Activated naive CD8-positive, alpha-beta T cell treated with anti-CD3 and anti-CD28 coated beads, Interleukin-2, amount 50 U/mL, for 16 hours (primary cell): ENCODE measurements at regions not wholly inside any gene's neighbourhood (a gene's known extent, or its start where the extent isn't known, plus 50 kb on each side); places are given as distances from the start of the nearest gene placed in this dataset.

Experiments
- DNase-seq: peaks from one replicate; pipeline ENCODE4 v3.0.0-alpha.2; 2020; ENCODE audit warnings: low read depth, low spot score

GRCh38 chr10:8418631-8419030 lies 364.1 kb downstream of the GATA3 start:
- DNase-seq: no peak

DNA sequence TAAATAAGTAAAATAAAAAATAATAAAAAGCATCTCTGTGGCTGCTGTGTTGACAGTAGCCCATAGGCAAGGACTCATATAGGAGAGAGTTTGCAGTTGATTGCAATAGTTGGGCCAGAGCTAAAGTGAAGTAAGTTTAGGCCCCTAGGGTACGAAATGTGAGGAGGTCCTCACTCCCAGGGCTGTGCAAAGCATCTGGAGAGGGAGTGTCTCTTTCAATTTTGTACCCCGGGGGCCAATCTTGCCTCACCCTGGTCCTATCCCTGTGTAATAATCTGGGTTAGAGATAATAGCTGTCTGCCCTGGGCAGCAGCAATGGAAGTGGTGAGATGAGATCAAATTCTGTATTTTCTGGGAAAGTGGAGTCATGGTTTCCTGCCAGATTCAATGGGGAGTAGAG lies 365.7 kb downstream of the GATA3 start:
- no peak for DNase-seq

DNA sequence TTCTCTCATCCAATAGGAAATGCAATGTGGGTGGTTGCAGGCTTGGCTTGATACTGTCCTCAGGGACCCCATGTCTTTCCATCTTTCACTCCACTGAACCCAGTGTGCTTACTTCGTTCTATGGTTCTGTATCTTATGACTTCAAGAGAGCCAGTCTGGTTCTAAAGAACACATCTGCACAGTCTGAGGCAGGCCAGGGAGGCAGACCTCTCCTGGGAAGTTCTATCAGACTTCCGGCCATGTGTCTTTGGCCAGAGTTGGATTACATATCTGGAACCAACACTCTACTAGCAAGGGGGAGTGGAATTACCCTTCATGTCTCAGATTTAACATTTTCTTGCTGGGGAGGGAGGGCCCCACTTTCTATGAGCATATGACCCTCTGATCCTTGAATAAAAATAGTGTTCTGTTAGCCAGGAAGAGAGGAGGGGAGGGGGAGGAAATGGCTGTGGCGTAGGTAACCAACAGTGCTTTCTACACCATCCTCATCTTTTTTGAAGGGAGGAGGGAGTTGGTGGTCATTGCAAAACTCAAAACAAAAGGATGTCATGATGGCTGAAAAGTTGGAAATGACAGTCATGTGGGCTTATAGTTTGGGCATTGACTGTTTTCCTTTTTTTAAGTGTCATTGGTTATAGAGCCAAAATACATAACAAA lies 370.2 kb downstream of the GATA3 start:
- DNase-seq: no peak

GRCh38 chr10:8428654-8429053 lies 374.2 kb downstream of the GATA3 start:
- no peak for DNase-seq

- DNase-seq: no peak
Observed at GRCh38 chr10:8430321-8430720, 375.8 kb downstream of the GATA3 start.

- DNase-seq: no peak
Observed at GRCh38 chr10:8431511-8431910, 377.0 kb downstream of the GATA3 start.

DNA sequence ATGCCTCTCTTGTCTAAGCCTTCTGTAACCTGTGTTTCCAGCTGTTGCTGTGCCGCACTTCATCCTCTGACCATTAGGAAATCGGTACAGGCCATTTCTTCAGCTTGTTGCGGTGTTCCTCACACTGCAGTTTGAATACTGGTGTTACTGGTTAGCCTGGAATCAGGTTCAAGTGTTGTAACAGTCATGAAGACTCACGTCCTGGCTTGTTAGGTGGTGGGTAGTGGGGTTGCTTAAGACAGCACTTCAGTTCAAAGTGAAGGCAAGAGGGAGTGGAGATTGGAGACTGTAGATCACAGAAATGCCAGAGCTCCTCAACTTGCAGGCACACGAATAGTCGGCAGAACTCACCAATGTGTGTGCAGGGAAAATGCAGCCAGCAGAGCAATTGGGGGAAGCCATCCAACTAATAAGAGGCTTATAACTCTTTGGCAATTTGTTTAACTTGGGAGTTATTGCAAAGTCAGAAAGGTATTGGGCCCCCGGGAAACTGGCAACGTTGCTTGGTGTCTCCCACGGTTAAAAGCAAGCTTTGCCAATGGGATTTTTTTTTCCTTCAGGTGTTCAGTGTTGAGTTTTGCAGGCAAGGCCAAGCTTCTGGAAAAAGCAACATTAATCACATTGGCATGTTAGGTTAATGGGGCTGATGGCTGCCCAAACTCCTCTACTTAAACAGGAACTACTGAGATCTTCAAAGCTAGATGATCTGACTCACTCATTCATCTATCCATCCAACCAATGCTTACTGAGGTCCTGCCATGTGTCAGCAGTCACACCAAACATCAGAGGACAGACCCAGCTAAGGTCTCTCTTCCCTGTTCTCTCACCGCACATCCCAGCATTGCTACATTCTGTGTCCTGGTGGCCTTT lies 380.9 kb downstream of the GATA3 start:
- no peak for DNase-seq

DNA sequence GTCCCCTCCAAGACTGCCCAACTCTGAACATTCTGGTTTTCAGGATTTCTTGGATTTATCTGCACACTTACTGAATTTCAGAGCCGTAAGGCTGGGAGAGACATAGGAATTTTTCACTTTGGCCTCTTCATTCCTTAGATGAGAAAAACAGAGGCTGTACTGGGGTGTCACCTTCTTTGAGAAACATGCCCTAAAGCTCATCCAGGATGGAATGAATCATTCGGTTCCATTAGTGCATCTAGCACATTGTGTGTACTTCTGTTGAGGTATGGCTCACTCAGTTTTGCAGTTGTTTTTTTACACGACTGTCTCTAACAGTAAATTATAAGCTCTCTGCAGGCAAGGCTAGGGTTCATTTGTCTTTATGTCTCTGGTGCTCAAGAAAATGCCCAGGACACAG lies 383.4 kb downstream of the GATA3 start:
- DNase-seq: no peak

DNA sequence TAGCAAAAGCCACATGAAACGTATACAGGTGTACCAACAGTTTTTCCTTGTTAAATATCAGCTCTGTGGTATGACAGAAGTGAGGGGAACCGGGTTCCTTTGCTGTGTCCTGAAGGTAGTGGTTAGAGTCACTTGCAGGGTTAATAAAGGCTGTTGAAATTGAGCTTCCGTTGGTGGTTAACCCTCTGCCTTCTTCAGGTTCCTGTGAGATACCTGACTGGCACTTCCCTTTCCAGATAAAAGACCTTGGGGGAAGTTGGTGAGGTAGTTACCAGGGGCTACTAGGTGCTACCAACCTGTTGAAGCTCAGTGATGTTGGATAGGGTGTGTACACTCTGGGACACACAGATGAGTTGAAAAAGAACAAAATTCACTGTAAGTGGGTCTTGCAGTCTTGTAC lies 384.1 kb downstream of the GATA3 start:
- no peak for DNase-seq

DNA sequence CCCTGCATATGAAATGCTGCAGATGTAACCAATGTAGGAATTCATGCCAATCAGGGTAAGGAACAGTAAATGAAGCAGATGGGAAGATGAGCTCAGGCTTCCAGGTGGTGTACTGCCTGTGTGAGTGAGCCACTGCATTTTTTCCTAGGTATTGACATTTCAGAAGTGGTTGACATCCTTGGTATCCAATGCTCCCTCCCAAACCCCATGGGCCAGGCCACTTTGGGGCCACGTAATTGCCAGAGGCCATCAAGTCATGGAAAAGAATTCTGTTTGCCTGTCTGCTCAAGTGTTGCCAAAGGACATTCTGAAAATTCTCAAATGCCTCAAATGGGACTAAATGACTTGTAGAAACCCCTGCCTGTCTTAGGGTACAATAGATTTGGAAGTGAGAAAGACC lies 384.6 kb downstream of the GATA3 start:
- DNase-seq: no peak

DNA sequence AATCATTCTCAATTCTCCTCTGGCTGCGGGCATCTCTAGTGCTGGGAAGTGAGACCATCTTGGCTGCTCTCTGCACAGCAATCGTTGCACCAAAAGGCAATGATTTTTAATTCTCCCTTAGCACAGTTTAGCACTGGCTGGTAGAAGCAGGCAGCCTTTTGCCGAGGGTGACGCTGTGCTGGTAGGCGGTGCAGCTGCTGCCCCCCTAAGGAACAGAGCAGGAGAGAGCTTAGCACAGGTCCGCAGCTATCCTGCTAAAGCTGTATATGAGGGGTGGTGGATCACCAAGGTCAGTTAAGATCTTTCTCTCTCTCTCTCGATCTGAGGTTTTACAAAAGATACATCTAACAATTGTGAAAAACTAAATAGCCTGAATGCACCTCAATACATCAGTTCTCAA lies 390.1 kb downstream of the GATA3 start:
- no peak for DNase-seq

- DNase-seq: no peak
Observed at GRCh38 chr10:8445353-8445752, 390.9 kb downstream of the GATA3 start.

DNA sequence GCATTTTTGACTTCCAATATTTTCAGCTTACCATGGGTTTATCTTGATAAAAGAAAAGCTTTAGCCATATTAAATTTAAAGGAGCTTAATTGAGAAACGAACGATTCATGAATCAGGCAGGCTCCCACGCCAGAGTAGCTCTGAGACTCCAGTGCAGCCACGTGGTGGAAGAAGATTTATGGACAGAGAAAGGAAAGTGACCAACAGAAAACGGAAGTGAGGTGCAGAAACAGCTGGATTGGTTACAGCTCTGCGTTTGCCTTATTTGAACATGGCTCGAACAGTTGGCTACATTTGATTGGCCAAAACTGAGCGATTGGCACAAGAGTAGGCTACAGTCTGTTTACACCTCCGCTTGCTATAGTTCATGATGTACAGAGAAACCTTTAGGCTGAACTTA lies 395.4 kb downstream of the GATA3 start:
- DNase-seq: no peak

DNA sequence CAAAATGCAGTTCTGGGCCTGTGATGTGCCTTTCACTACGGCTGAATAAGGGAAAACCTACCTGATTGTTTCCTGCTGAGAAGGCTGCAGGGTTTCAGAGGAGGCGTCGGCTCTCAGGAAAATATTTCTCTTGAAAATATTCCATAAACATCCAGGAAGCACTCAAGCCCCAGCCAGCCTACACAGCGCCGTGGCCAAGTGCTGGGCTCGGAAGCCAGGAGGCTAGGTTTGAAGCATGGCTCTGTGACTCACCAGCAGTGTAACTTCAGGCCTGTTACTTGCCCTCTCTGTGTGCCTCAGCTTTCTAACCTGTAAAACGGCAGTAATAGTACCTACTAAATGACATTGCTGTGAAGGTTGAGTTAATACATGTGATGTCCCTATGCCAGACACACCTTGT lies 399.1 kb downstream of the GATA3 start:
- DNase-seq: no peak

GRCh38 chr10:8454357-8454756 lies 399.9 kb downstream of the GATA3 start:
- DNase-seq: no peak

GRCh38 chr10:8455181-8455580 lies 400.7 kb downstream of the GATA3 start:
- no peak for DNase-seq

GRCh38 chr10:8456386-8456785 lies 401.9 kb downstream of the GATA3 start:
- DNase-seq: no peak

- DNase-seq: no peak
Observed at GRCh38 chr10:8460626-8461025, 406.1 kb downstream of the GATA3 start.

- no peak for DNase-seq
Observed at GRCh38 chr10:8462565-8462964, 408.1 kb downstream of the GATA3 start.

GRCh38 chr10:8463853-8464252 lies 409.4 kb downstream of the GATA3 start:
- no peak for DNase-seq

GRCh38 chr10:8468477-8468876 lies 414.0 kb downstream of the GATA3 start:
- no peak for DNase-seq

DNA sequence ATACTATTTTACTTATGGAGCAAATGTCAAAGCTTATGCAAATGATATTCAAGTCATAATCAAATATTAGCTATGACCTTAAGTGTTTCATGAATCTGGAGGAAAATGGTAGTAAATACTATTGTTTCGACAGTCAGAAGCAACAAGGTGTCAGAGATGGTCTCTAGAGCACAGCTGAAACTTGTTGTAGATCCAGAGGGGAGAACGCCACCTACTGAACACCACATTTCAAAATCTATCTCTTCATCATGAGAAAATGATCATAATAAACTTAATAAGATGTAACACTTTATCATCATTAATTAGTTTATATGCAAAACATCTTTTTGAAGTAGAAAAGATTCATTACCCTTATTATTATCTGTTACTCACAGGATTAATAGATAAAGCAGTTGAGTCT lies 418.7 kb downstream of the GATA3 start:
- no peak for DNase-seq

DNA sequence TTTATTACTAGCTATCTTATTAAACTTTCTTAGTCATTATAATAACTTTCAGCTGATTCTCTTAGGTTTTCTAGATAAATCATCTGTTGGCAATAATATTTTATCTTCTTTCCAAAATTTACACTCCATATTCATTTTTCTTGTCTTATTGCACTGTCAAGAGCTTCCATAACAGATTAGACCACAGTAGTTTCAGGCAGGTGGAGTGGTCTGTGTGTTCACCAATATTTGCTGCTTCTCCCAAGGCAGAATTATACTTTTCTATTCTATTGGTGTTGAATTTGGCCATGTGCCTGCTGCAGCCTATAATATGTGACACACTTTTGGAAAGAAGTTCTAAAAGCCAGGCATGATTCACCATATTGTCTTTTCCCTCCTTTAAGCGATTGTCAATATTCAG lies 422.8 kb downstream of the GATA3 start:
- DNase-seq: no peak
